GM21619 (cell line): ENCODE measurements at regions not wholly inside any gene's neighbourhood (a gene's known extent, or its start where the extent isn't known, plus 50 kb on each side); places are given as distances from the start of the nearest gene placed in this dataset.
"Not testable (repeated sequence)": the region's sequence is repeated elsewhere in the genome, so short reads cannot be mapped to it uniquely, and the experiment has no call there.

Experiments
- ATAC-seq: cut with Tn5 transposase; IDR thresholded peaks from one replicate; pipeline ENCODE4 v1.9.1; 2021; ENCODE audit not compliant: unreplicated experiment

- ATAC-seq, result not testable (repeated sequence)
Measured at GRCh38 chr12:127983213-127983791, 283.7 kb upstream of the TMEM132C start.

GRCh38 chr12:127984386-127985055 lies 282.4 kb upstream of the TMEM132C start:
- no peak for ATAC-seq

DNA sequence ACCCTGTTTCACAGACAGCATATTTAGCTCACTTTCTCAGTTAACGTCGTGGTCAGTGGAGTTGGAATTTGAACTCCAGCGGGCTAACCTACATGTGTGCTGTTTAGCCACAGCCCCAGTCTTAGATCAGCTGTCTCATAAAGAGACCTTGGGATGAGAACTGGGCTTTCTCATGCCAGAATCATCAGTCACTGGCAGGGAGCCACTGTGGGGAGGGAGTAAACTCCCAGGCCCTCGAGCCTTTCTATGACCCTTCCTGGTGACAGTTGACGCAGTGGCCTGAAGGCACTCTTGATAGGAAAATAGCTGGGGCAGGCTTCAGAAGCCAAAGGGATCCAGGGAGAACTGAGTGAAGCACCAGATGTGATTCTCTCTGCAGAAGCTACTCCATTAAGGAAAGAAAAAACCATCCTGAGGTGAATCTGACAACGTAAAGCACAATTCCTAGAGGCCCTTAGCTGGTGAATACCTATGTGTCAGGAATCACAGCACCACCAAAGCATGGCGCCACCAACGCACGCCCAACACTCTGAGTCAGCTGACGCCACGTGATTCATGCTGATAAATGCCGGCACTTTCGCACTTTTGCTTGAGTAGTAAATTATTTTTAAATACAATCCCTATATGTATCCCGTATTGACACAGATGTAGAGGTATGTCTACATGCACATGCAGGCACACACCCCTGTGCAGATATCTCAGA lies 279.6 kb upstream of the TMEM132C start:
- no peak for ATAC-seq

GRCh38 chr12:127991485-127991884 lies 275.5 kb upstream of the TMEM132C start:
- ATAC-seq, result no peak

- no peak for ATAC-seq
Measured at GRCh38 chr12:127998988-127999387, 268.0 kb upstream of the TMEM132C start.

DNA sequence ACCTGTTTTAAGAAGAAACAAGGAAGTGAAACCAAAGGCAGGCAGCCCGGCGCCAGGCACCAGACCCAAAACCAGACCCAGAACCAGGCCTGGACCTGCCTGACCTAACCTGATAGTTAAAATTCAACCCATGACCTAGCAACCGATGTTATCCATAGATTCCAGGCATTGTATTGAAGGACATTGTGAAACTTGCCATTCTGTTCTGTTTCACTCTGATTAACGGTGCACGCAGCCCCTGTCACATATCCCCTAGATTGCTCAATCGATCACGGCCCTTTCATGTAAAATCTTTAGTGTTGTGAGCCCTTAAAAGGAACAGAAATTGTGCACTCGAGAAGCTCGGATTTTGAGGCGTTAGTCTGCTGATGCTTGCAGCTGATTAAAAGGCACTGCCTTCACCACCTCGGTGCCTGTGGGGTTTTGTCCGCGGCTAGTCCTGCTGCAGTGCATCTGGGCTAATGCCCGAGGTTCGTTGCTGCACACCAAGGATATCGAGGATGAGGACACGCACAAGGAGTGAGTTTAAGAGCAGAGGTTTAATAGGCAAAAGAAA lies 262.5 kb upstream of the TMEM132C start:
- ATAC-seq, result no peak

- no peak for ATAC-seq
Measured at GRCh38 chr12:128007250-128007649, 259.7 kb upstream of the TMEM132C start.

GRCh38 chr12:128008341-128008740 lies 258.6 kb upstream of the TMEM132C start:
- ATAC-seq, result no peak

DNA sequence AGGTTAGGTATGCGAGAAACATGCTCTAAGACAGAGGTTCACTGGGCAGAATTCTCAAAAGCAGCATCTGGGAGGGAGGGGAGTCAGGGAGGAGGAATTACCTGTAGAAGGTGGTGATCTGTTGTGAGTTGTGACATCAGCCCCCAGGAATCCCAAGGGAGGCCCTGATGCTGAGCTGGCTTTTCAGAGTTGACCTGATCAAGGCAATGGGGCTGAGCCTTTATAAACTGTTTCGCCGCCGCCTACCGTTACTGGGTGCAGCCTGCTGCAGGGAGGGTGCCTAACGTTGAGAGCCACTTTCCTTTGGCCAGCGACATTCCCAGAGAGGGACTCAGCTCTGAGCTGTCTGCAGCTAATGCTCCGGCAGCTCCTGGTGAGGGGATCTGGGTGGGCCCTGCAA lies 257.9 kb upstream of the TMEM132C start:
- ATAC-seq, result no peak

GRCh38 chr12:128012110-128012509 lies 254.9 kb upstream of the TMEM132C start:
- no peak for ATAC-seq

- ATAC-seq, result no peak
Measured at GRCh38 chr12:128015276-128015675, 251.7 kb upstream of the TMEM132C start.

- no peak for ATAC-seq
Measured at GRCh38 chr12:128018067-128018466, 248.9 kb upstream of the TMEM132C start.

DNA sequence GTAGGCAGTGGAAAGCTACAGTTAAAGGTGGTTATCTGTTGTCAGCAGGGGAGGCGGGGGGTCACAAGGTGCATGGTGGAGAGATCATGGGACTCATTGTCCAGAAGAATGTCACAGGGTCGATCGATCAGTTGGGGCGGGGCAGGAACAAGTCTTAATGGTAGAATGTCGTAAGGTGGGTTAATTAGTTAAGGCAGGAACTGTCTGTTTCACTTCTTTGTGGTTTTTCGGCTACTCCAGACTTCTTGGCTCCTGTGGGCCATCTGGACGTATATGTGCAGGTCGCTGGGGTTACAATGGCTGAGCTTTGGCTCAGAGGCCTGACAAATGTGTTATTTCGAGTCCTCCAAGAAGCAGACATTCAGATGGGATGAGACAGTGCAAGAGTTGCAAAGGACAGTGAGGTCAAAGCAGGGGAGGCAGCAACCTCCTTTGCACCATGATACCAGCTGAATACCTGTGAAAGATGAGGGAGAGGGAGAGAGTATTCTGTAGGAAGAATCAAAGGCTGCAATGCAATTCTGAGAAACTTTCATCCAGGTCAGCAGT lies 246.9 kb upstream of the TMEM132C start:
- ATAC-seq, result no peak

DNA sequence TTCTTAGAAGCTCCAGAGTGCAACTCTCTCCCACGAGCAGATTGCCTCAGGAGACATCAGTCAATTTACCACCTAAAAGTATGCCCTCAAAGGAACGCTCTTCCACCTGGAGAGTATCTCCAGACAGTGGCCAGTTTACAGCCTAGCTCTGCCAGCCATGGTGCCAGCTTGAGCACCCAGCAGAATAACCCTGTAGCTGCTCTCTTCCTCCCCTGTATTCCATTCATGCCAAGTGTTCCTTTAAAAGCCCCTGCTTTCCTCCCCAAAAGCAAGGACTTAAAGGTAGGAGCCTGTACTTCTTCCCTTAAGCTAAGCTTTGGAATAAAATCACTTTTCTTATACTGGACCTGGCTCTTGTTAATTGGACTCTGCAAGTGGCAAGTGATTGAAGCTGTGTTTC lies 245.4 kb upstream of the TMEM132C start:
- ATAC-seq, result no peak

- no peak for ATAC-seq
Measured at GRCh38 chr12:128025589-128026245, 241.3 kb upstream of the TMEM132C start.

DNA sequence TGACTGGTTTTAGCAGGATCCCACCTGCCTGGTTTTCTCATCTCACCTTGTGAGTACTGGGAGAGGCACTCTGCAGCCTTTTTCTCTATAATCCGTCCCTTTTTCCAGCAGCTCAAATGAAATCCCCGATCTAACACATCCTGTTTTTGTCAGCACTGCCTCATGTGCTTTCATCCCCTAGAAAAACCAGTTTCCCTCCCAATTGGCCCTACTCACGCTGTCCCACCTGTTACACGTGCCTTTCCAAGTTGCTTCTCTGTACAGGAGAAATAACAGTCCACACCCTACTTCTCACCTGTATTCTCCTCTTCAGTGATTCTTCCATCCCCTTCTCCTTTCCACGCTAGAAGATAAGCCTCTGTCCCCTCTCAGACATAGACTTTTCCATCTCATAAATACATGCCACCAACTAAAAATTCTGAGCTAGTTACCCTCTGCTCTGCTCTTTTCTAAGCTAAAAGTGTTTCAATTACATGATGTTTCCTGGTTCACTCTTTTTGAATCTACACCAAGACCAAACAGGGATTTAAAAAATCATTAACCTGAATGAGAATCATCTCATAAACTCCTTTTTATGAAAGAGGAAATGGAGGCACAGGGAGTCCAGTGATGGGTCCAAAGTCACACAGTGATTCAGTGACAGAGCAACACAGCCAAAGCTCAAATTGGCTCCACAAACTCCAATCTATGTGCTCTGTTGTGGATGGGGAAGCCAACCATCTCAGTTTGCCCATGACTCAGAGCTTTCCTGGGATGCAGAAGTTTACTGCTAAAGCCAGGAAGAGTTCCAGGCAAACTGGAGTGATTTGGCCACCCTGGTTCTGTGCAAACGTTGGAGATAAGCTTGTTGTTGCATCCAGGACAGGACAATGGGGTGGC lies 240.0 kb upstream of the TMEM132C start:
- no peak for ATAC-seq

DNA sequence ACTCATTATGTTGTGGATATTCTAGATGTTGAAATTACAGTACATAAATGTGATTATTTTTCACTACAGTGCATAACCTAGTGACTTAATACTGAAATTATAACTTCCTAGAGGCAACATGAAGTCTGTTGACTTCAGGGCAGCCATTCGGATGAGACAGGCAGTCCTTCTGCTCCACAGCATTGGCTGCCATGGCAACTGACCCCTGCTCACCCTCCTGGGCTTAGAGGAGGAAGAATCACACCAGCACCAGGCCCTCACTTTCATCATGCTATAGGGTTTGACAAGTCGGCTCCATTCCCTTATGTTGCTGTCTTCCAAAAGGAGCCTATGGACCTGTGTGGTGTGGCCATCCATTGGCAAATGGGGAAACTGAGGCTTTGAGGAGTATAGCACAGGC lies 233.5 kb upstream of the TMEM132C start:
- no peak for ATAC-seq

GRCh38 chr12:128040971-128041370 lies 226.0 kb upstream of the TMEM132C start:
- no peak for ATAC-seq

DNA sequence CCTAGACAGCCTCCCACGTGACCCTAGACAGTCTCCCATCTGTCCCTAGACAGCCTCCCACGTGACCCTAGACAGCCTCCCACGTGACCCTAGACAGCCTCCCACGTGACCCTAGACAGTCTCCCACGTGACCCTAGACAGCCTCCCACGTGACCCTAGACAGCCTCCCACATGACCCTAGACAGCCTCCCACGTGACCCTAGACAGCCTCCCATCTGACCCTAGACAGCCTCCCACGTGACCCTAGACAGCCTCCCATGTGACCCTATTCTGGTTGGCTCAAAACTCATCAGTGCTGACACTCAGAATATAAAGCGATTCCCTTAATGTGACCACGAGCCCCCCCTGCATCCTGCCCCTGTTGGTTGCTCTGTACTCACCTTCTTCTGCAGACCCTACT lies 224.7 kb upstream of the TMEM132C start:
- ATAC-seq, result not testable (repeated sequence)

- no peak for ATAC-seq
Measured at GRCh38 chr12:128042825-128043224, 224.1 kb upstream of the TMEM132C start.
